HCT116 (cell line): ENCODE measurements at regions not wholly inside any gene's neighbourhood (a gene's known extent, or its start where the extent isn't known, plus 50 kb on each side); places are given as distances from the start of the nearest gene placed in this dataset.

ENCODE experiments used
- ATAC-seq: fragments of 200-7000 bp; cut with Tn5 transposase; 2 replicates; pipeline ENCODE4 v1.9.1; 2020; ENCODE audit warnings: mild to moderate bottlenecking, moderate library complexity
- BruUV-seq: library from RNA; stranded (reverse); fragments of 400-500 nt; replicated peaks from 2 replicates; lab custom pipeline; 2021; lab: Mats Ljungman, UMichigan
- CTCF ChIA-PET: fragments of 300-600 bp; sonication (Branson Sonifier 250); formaldehyde crosslinking; loops from one replicate; lab custom pipeline; 2021; ENCODE audit warnings: antibody characterized with exemption; lab: Charles Lee
- POLR2A ChIA-PET: fragments of 300-600, 350-600 bp; sonication (Branson Sonifier 250); formaldehyde crosslinking; loops from one replicate; lab custom pipeline; 2021; ENCODE audit warnings: antibody characterized with exemption; lab: Charles Lee
- RAD21 ChIA-PET, 2 experiments: fragments of 300-600 bp; sonication (Branson Sonifier 250); formaldehyde crosslinking; loops; one replicate each; lab custom pipeline; 2023; ENCODE audit warnings: low total read pairs in 2 of 2; ENCODE audit not compliant: uncharacterized antibody in 2 of 2, unreplicated experiment in 2 of 2, low non-redundant PET in 1 of 2; lab: Charles Lee
- DNase-seq: peaks from one replicate; pipeline ENCODE4 v3.0.0-alpha.2; 2010; ENCODE audit warnings: low read depth, low spot score
- H2AFZ ChIP-seq: fragments of 200-600 bp; shearing (Covaris generic), sonication (generic); 2 replicates; pipeline ENCODE4 v1.6.1; 2017; ENCODE audit warnings: low read depth, mixed run types, mixed read lengths, antibody characterized with exemption, low read length; ENCODE audit not compliant: poor library complexity, severe bottlenecking
- H3K27ac ChIP-seq: 2 replicates; pipeline ENCODE4 v1.5.1; 2012; ENCODE audit warnings: low read depth, low read length
- H3K27me3 ChIP-seq: fragments of 200-600 bp; sonication (generic); 2 replicates; pipeline ENCODE4 v1.6.1; 2016; ENCODE audit warnings: mixed run types, low read length, mixed read lengths; ENCODE audit not compliant: insufficient read depth
- H3K36me3 ChIP-seq, 2 experiments: fragments of 200-500 bp in 1 of 2; fragments of 200-600 bp in 1 of 2; sonication (Bioruptor generic) in 1 of 2; sonication (generic) in 1 of 2; 2 replicates each; pipeline versions ENCODE4 v1.5.1 to v1.6.1; 2014 to 2016; ENCODE audit warnings: low read length in 2 of 2, inconsistent platforms in 1 of 2, mixed read lengths in 1 of 2, mixed run types in 1 of 2; ENCODE audit not compliant: insufficient read depth in 2 of 2, control insufficient read depth in 1 of 2
- H3K4me1 ChIP-seq, 2 experiments: fragments of 200-600 bp in 1 of 2; sonication (generic) in 1 of 2; 2 replicates each; pipeline versions ENCODE4 v1.5.1 to v1.6.1; 2012 to 2017; ENCODE audit warnings: low read length in 2 of 2, inconsistent platforms in 1 of 2, mild to moderate bottlenecking in 1 of 2, mixed read lengths in 1 of 2, mixed run types in 1 of 2, moderate library complexity in 1 of 2; ENCODE audit not compliant: insufficient read depth in 2 of 2, control insufficient read depth in 1 of 2
- H3K4me2 ChIP-seq: fragments of 200-600 bp; sonication (generic); 2 replicates; pipeline ENCODE4 v1.6.1; 2017; ENCODE audit warnings: mixed run types, low read length, mixed read lengths
- H3K4me3 ChIP-seq, 2 experiments: fragments of 200-600 bp in 1 of 2; sonication (generic) in 1 of 2; replicated peaks in 1 of 2; 2 replicates each; pipeline ENCODE4 v1.5.1; 2011 to 2016; ENCODE audit warnings: low read length in 2 of 2, control low read depth in 1 of 2, low read depth in 1 of 2, mild to moderate bottlenecking in 1 of 2, mixed read lengths in 1 of 2, mixed run types in 1 of 2
- H3K79me2 ChIP-seq: fragments of 200-600 bp; sonication (generic); 2 replicates; pipeline ENCODE4 v1.6.1; 2017; ENCODE audit warnings: mild to moderate bottlenecking, mixed run types, low read length, moderate library complexity, mixed read lengths; ENCODE audit not compliant: insufficient read depth
- H3K9ac ChIP-seq: fragments of 200-600 bp; sonication (generic); 2 replicates; pipeline ENCODE4 v1.6.1; 2016; ENCODE audit warnings: low read length, mixed read lengths
- H3K9me2 ChIP-seq: fragments of 200-600 bp; sonication (generic), shearing (Covaris generic); 2 replicates; pipeline ENCODE4 v1.6.1; 2017; ENCODE audit warnings: mixed run types, mild to moderate bottlenecking, moderate library complexity; ENCODE audit not compliant: insufficient read depth
- H3K9me3 ChIP-seq, 2 experiments: fragments of 200-500 bp in 1 of 2; fragments of 200-600 bp in 1 of 2; sonication (Bioruptor generic) in 1 of 2; sonication (generic) in 1 of 2; 2 replicates each; pipeline ENCODE4 v1.6.1; 2014 to 2017; ENCODE audit warnings: low read length in 2 of 2, mixed read lengths in 2 of 2, inconsistent platforms in 1 of 2, low read depth in 1 of 2, mild to moderate bottlenecking in 1 of 2, mixed run types in 1 of 2, moderate library complexity in 1 of 2; ENCODE audit not compliant: control insufficient read depth in 1 of 2, insufficient read depth in 1 of 2
- H4K20me1 ChIP-seq: fragments of 200-600 bp; sonication (generic), shearing (Covaris generic); 2 replicates; pipeline ENCODE4 v1.6.1; 2017; ENCODE audit warnings: mixed run types, mild to moderate bottlenecking, moderate library complexity; ENCODE audit not compliant: insufficient read depth
- FOSL1 ChIP-seq: IDR thresholded peaks from 2 replicates; pipeline ENCODE4 v1.6.1; 2012; ENCODE audit warnings: low read depth
- JUND ChIP-seq: IDR thresholded peaks from 2 replicates; pipeline ENCODE4 v1.6.1; 2012
- POLR2A ChIP-seq: IDR thresholded peaks from 2 replicates; pipeline ENCODE4 v1.7.0; 2011; ENCODE audit warnings: borderline replicate concordance; ENCODE audit not compliant: insufficient read depth, insufficient read length; ENCODE audit errors: extremely low read depth
- POLR2AphosphoS5 ChIP-seq: IDR thresholded peaks from 2 replicates; pipeline ENCODE4 v1.6.1; 2011; ENCODE audit warnings: mild to moderate bottlenecking, low read depth, low read length, moderate library complexity
- SRF ChIP-seq: IDR thresholded peaks from 2 replicates; pipeline ENCODE4 v1.6.1; 2012; ENCODE audit warnings: low read depth
- ZFX ChIP-seq: fragments of 450-650 bp; IDR thresholded peaks from 2 replicates; pipeline ENCODE4 v1.6.1; 2017
- ZNF274 ChIP-seq: fragments of 200-500 bp; sonication (Bioruptor generic); IDR thresholded peaks from 2 replicates; pipeline ENCODE4 v1.6.1; 2014; ENCODE audit warnings: mild to moderate bottlenecking, low read depth, low read length, inconsistent platforms
- intact Hi-C: fragments of 100-400 bp; cut with micrococcal nuclease; formaldehyde crosslinking; loops from 2 replicates; pipeline ENCODE4 v1.10.0; 2022
- TF ChIP-seq, protein P1 (sequence below), 3 experiments: fragments of 200-600 bp in 1 of 3; sonication (generic) in 1 of 3; IDR thresholded peaks in 2 of 3; conservative IDR thresholded peaks in 1 of 3; 2 replicates each; pipeline ENCODE4 v1.5.1; 2012 to 2017; ENCODE audit warnings: low read depth in 2 of 3, low read length in 2 of 3, antibody characterized with exemption in 1 of 3, borderline replicate concordance in 1 of 3, control low read depth in 1 of 3, mild to moderate bottlenecking in 1 of 3, mixed read lengths in 1 of 3, mixed run types in 1 of 3, moderate library complexity in 1 of 3; ENCODE audit not compliant: insufficient read depth in 1 of 3
- TF ChIP-seq, protein P2 (sequence below): IDR thresholded peaks from 2 replicates; pipeline ENCODE4 v1.6.1; 2012; ENCODE audit warnings: low read depth

DNA sequence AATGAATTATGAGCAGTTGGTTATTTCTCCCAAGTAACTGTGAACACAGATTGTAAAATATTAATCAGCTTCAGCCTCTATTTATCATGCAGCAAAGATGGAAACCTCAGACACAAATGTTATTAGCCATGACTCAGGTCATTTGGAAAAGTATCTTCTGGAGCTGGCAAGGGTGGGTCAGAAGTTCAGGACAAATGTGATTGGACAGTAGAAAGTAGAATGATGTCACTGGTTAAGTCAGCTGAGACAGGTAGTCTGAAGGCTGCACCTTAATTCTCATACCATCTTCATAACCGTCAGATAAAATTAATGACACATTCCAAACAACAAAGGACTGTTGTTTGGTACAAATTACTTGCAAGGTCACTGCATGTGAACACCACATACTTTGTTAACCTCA is 140.2 kb downstream of the EMB start (continued):
- TF ChIP-seq, protein P1, sequence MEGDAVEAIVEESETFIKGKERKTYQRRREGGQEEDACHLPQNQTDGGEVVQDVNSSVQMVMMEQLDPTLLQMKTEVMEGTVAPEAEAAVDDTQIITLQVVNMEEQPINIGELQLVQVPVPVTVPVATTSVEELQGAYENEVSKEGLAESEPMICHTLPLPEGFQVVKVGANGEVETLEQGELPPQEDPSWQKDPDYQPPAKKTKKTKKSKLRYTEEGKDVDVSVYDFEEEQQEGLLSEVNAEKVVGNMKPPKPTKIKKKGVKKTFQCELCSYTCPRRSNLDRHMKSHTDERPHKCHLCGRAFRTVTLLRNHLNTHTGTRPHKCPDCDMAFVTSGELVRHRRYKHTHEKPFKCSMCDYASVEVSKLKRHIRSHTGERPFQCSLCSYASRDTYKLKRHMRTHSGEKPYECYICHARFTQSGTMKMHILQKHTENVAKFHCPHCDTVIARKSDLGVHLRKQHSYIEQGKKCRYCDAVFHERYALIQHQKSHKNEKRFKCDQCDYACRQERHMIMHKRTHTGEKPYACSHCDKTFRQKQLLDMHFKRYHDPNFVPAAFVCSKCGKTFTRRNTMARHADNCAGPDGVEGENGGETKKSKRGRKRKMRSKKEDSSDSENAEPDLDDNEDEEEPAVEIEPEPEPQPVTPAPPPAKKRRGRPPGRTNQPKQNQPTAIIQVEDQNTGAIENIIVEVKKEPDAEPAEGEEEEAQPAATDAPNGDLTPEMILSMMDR (IDR thresholded peaks at IDR 0.05 in 2 of 3, conservative IDR thresholded peaks at IDR 0.05 in 1 of 3; ENCODE audit: borderline replicate concordance in 1 of 3, insufficient read depth in 1 of 3, low read depth in 2 of 3, low read length in 2 of 3), result no peak

DNA sequence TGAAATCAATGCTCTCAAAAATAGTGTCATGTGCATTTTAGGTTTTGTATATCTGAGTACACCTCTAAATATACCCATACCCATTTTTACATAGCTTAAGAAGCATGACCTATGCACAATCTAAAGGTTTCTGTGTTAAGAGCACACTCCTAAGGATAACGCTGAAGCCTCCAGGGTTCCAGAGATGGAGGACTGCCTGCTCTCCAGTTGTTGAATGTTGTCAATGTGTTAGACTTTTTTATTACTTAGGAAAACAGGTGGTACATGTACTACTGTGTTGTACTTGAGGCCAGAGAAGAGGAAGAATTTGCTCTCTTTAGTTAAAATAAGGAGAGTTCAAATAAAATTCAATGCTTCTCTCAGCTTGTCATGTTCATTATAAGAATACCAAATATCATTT is 141.2 kb downstream of the EMB start:
- no peaks in the 10 kb centered on the region for H3K36me3 ChIP-seq
- H3K4me1 ChIP-seq, result peaks cover 0 to 24% of the 10 kb centered on the region in 2 experiments; a peak in 2 of 4 replicates
- no peaks in the 10 kb centered on the region for H3K9me2 ChIP-seq
- no peaks in the 10 kb centered on the region for H4K20me1 ChIP-seq
- ChIA-PET RAD21 (no interaction called here), POLR2A (no interaction called here), CTCF (no interaction called here)
- no peak overlapping the region for H3K27ac ChIP-seq
- no peaks in the 10 kb centered on the region for H3K79me2 ChIP-seq
- H2AFZ ChIP-seq, result no peak overlapping the region
- intact Hi-C loops, result loop anchor here (5.0 to 10.0 kb wide), 2 partner anchors 57 to 105 kb away; no protein-coding TSS in a partner anchor
- DNase-seq, result no peak
- H3K27me3 ChIP-seq, result no peaks in the 10 kb centered on the region
- H3K9ac ChIP-seq, result no peak overlapping the region
- no peak overlapping the region for H3K4me2 ChIP-seq
- no peak overlapping the region for H3K4me3 ChIP-seq
- ATAC-seq, result no peak
- TF ChIP-seq, protein P2, sequence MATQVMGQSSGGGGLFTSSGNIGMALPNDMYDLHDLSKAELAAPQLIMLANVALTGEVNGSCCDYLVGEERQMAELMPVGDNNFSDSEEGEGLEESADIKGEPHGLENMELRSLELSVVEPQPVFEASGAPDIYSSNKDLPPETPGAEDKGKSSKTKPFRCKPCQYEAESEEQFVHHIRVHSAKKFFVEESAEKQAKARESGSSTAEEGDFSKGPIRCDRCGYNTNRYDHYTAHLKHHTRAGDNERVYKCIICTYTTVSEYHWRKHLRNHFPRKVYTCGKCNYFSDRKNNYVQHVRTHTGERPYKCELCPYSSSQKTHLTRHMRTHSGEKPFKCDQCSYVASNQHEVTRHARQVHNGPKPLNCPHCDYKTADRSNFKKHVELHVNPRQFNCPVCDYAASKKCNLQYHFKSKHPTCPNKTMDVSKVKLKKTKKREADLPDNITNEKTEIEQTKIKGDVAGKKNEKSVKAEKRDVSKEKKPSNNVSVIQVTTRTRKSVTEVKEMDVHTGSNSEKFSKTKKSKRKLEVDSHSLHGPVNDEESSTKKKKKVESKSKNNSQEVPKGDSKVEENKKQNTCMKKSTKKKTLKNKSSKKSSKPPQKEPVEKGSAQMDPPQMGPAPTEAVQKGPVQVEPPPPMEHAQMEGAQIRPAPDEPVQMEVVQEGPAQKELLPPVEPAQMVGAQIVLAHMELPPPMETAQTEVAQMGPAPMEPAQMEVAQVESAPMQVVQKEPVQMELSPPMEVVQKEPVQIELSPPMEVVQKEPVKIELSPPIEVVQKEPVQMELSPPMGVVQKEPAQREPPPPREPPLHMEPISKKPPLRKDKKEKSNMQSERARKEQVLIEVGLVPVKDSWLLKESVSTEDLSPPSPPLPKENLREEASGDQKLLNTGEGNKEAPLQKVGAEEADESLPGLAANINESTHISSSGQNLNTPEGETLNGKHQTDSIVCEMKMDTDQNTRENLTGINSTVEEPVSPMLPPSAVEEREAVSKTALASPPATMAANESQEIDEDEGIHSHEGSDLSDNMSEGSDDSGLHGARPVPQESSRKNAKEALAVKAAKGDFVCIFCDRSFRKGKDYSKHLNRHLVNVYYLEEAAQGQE, result no peak
- TF ChIP-seq FOSL1, result no peak
- TF ChIP-seq ZNF274, result no peak
- TF ChIP-seq SRF, result no peak
- TF ChIP-seq POLR2AphosphoS5, result no peak
- no peak for TF ChIP-seq POLR2A
- no peak for TF ChIP-seq ZFX
- TF ChIP-seq JUND, result no peak
- TF ChIP-seq, all 23 proteins: peak for 0
- BruUV-seq, result no TSS peak
- no peaks in the 10 kb centered on the region for H3K9me3 ChIP-seq
